ENCODE measurements at regions not wholly inside any gene's neighbourhood (a gene's known extent, or its start where the extent isn't known, plus 50 kb on each side); places are given as distances from the start of the nearest gene placed in this dataset.

GRCh38 chr2:107285621-107286299 lies 399.8 kb upstream of the ST6GAL2 start:
- no peak overlapping the region for H3K4me3 ChIP-seq (ENCODE audit: low read depth, low read length)
- DNase-seq (ENCODE audit: low read depth) = no peak
- in situ Hi-C loops (cut with HindIII; ENCODE audit: low sequenced_read_pairs) = no loop called here
- no peak for TF ChIP-seq CTCF (IDR thresholded peaks at IDR 0.05; ENCODE audit: low read depth, low read length, missing control alignments)

GRCh38 chr2:107290041-107290440 lies 404.1 kb upstream of the ST6GAL2 start:
- no peak for DNase-seq (ENCODE audit: low read depth)
- no peak for TF ChIP-seq CTCF (IDR thresholded peaks at IDR 0.05; ENCODE audit: low read depth, low read length, missing control alignments)
- in situ Hi-C loops (cut with HindIII; ENCODE audit: low sequenced_read_pairs) = no loop called here
- no peak overlapping the region for H3K4me3 ChIP-seq (ENCODE audit: low read depth, low read length)

GRCh38 chr2:107303964-107304363 lies 418.0 kb upstream of the ST6GAL2 start:
- no peak for DNase-seq (ENCODE audit: low read depth)
- in situ Hi-C loops (cut with HindIII; ENCODE audit: low sequenced_read_pairs) = no loop called here
- TF ChIP-seq CTCF (IDR thresholded peaks at IDR 0.05; ENCODE audit: low read depth, low read length, missing control alignments) = no peak
- H3K4me3 ChIP-seq (ENCODE audit: low read depth, low read length) = no peak overlapping the region

- TF ChIP-seq CTCF (IDR thresholded peaks at IDR 0.05; ENCODE audit: low read depth, low read length, missing control alignments) = no peak
- in situ Hi-C loops (cut with HindIII; ENCODE audit: low sequenced_read_pairs) = no loop called here
- DNase-seq (ENCODE audit: low read depth) = no peak
- no peak overlapping the region for H3K4me3 ChIP-seq (ENCODE audit: low read depth, low read length)
Measured at GRCh38 chr2:107305966-107306365, 420.0 kb upstream of the ST6GAL2 start.

- TF ChIP-seq CTCF (IDR thresholded peaks at IDR 0.05; ENCODE audit: low read depth, low read length, missing control alignments) = no peak
- in situ Hi-C loops (cut with HindIII; ENCODE audit: low sequenced_read_pairs) = no loop called here
- H3K4me3 ChIP-seq (ENCODE audit: low read depth, low read length) = no peak overlapping the region
- no peak for DNase-seq (ENCODE audit: low read depth)
Measured at GRCh38 chr2:107306881-107307280, 420.9 kb upstream of the ST6GAL2 start.

GRCh38 chr2:107308835-107309234 lies 422.9 kb upstream of the ST6GAL2 start:
- in situ Hi-C loops (cut with HindIII; ENCODE audit: low sequenced_read_pairs) = no loop called here
- DNase-seq (ENCODE audit: low read depth) = no peak
- H3K4me3 ChIP-seq (ENCODE audit: low read depth, low read length) = no peak overlapping the region
- no peak for TF ChIP-seq CTCF (IDR thresholded peaks at IDR 0.05; ENCODE audit: low read depth, low read length, missing control alignments)

Data from astrocyte of the cerebellum (primary cell).